ENCODE measurements at regions not wholly inside any gene's neighbourhood (a gene's known extent, or its start where the extent isn't known, plus 50 kb on each side); places are given as distances from the start of the nearest gene placed in this dataset.

GRCh38 chr12:85504164-85504563 is 224.1 kb downstream of the ALX1 start:
- Mint-ChIP-seq H3K27ac (no peak overlapping the region), H3K9me3 (ENCODE audit: low read depth) (peaks cover 10% of the 10 kb centered on the region), H3K4me3 (no peak overlapping the region), H3K4me1 (no peaks in the 10 kb centered on the region), H3K36me3 (no peaks in the 10 kb centered on the region), H3K27me3 (no peaks in the 10 kb centered on the region)
- DNase-seq, result no peak
- CTCF ChIA-PET, result no interaction called here
- ATAC-seq, result no peak

DNA sequence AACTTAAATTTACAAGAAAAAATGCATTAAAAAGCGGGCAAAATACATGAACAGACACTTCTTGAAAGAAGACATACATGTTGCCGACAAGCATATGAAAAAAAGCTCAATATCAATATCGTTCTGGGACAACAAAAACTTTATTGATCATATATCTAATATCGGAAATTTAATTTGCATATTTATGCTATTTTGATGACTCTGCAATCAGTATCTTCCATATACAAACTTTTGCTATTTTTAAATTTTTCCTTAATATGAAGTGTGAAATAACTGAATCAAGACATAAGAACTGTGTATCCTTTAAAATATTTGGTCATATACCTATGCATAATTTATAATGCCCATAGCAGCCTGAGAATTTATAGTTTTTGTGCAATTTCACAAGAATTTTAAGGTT is 224.6 kb downstream of the ALX1 start:
- H3K27me3 Mint-ChIP-seq, result no peaks in the 10 kb centered on the region
- CTCF ChIA-PET, result no interaction called here
- no peaks in the 10 kb centered on the region for H3K36me3 Mint-ChIP-seq
- H3K4me3 Mint-ChIP-seq, result no peak overlapping the region
- ATAC-seq (no peak), DNase-seq (no peak)
- H3K4me1 Mint-ChIP-seq, result peaks cover 1% of the 10 kb centered on the region
- no peak overlapping the region for H3K27ac Mint-ChIP-seq
- H3K9me3 Mint-ChIP-seq (ENCODE audit: low read depth), result peaks cover 10% of the 10 kb centered on the region

- H3K9me3 Mint-ChIP-seq (ENCODE audit: low read depth), result peaks cover 5% of the 10 kb centered on the region
- peaks cover 5% of the 10 kb centered on the region for H3K4me1 Mint-ChIP-seq
- no peaks in the 10 kb centered on the region for H3K27me3 Mint-ChIP-seq
- DNase-seq (no peak), ATAC-seq (no peak)
- CTCF ChIA-PET, result no interaction called here
- H3K36me3 Mint-ChIP-seq, result no peaks in the 10 kb centered on the region
- H3K27ac Mint-ChIP-seq, result no peak overlapping the region
- H3K4me3 Mint-ChIP-seq, result no peak overlapping the region
These were observed 227.4 kb downstream of the ALX1 start for GRCh38 chr12:85507456-85507855.

DNA sequence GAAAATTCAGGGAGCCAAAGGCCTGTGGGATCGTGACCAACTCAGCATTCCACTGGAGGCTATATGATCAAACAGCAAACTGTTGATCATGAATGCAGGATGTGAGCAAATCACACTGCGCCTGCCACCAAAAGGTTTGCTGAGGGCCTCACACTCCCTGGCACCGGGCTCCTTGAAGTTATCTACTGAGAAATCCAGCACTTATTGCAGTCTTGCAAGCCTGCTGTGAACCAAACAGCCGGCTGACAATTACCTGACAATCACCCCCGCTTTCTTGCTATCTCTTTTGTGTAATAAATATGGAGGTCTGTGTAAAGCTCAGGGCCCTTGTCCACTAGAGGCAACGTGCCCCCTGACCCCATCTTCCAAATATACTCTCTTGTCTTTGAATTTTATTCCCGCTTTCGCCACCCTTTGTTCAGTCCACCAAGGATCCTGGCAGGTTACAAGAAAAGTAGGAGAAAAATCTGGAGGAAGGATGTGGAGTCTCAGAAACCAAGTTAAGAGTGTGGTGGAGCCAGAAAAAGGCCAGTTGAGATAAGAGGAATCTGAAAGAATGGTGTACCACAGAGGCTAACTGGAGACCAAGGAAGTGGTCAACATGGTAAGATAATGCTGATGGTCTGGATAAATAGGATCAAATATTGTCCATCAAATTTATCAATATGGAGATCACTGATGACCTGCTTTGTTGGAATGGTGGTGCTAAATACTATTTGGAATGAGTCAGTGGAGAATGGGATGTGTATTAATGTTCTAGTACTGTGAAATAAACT is 229.2 kb downstream of the ALX1 start:
- Mint-ChIP-seq H3K4me1 (peaks cover 5% of the 10 kb centered on the region), H3K27ac (no peak overlapping the region), H3K4me3 (no peak overlapping the region), H3K27me3 (no peaks in the 10 kb centered on the region), H3K36me3 (no peaks in the 10 kb centered on the region), H3K9me3 (ENCODE audit: low read depth) (peaks cover 5% of the 10 kb centered on the region)
- DNase-seq, result no peak
- no peak for ATAC-seq
- CTCF ChIA-PET, result no interaction called here

- no peaks in the 10 kb centered on the region for H3K36me3 Mint-ChIP-seq
- peaks cover 5% of the 10 kb centered on the region for H3K9me3 Mint-ChIP-seq (ENCODE audit: low read depth)
- H3K27me3 Mint-ChIP-seq, result no peaks in the 10 kb centered on the region
- DNase-seq (no peak), ATAC-seq (no peak)
- H3K27ac Mint-ChIP-seq, result no peak overlapping the region
- CTCF ChIA-PET, result no interaction called here
- no peak overlapping the region for H3K4me3 Mint-ChIP-seq
- peaks cover 5% of the 10 kb centered on the region for H3K4me1 Mint-ChIP-seq
These were observed 229.8 kb downstream of the ALX1 start for GRCh38 chr12:85509857-85510256.

GRCh38 chr12:85516039-85516438 is 236.0 kb downstream of the ALX1 start:
- ATAC-seq, result no peak
- DNase-seq, result no peak
- peaks cover 2% of the 10 kb centered on the region for H3K9me3 Mint-ChIP-seq (ENCODE audit: low read depth)
- no peak overlapping the region for H3K4me3 Mint-ChIP-seq
- CTCF ChIA-PET, result no interaction called here
- H3K27ac Mint-ChIP-seq, result no peak overlapping the region
- no peaks in the 10 kb centered on the region for H3K27me3 Mint-ChIP-seq
- H3K4me1 Mint-ChIP-seq, result no peaks in the 10 kb centered on the region
- no peaks in the 10 kb centered on the region for H3K36me3 Mint-ChIP-seq

GRCh38 chr12:85516667-85517325 is 236.8 kb downstream of the ALX1 start:
- Mint-ChIP-seq H3K36me3 (no peaks in the 10 kb centered on the region), H3K4me1 (no peaks in the 10 kb centered on the region), H3K27me3 (no peaks in the 10 kb centered on the region), H3K4me3 (no peak overlapping the region), H3K9me3 (ENCODE audit: low read depth) (peaks cover 4% of the 10 kb centered on the region), H3K27ac (no peak overlapping the region)
- DNase-seq (no peak), ATAC-seq (no peak)
- CTCF ChIA-PET, result no interaction called here

DNA sequence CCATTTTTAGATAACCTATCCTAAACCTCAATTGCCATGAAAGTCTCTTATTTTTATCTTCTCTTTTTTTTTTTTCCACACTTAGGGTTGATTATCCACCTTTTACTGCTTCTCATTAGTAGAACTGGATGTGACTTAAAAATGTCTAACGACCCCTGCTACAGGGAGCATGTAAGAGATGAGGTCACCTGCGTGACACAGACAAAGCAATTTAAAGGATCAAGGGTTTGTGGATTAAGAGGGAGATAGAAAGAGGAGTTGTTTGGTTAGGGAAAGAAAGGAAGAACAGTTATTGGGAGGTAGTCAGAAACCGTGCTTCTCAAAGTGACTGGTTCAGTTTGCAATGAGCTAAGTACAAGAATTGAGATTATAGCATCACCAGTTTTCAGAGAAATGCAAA is 239.1 kb downstream of the ALX1 start:
- Mint-ChIP-seq H3K36me3 (no peaks in the 10 kb centered on the region), H3K9me3 (ENCODE audit: low read depth) (peaks cover 4% of the 10 kb centered on the region), H3K27me3 (no peaks in the 10 kb centered on the region), H3K27ac (no peak overlapping the region), H3K4me1 (no peaks in the 10 kb centered on the region), H3K4me3 (no peak overlapping the region)
- no peak for DNase-seq
- ATAC-seq, result no peak
- CTCF ChIA-PET, result no interaction called here

DNA sequence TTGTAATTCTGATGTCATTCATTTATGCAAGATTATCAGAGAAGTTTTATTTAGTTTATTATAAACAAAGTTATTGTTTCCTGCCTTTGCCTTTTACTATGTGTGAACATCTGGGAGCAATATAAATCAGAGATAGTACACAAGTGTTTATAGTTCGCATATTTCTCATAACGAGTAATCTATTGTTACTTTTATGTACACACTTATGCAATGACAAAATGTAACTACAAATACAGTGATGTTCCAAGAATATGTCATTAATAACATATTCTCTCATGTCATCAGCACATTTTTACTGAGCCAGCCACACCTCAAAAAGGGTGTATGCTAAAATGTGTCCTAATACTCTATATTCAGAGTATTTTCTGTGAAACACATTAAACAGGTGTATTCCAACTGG is 243.2 kb downstream of the ALX1 start:
- H3K4me1 Mint-ChIP-seq, result no peaks in the 10 kb centered on the region
- H3K36me3 Mint-ChIP-seq, result no peaks in the 10 kb centered on the region
- peaks cover 12% of the 10 kb centered on the region for H3K9me3 Mint-ChIP-seq (ENCODE audit: low read depth)
- CTCF ChIA-PET, result no interaction called here
- H3K27me3 Mint-ChIP-seq, result no peaks in the 10 kb centered on the region
- ATAC-seq (no peak), DNase-seq (no peak)
- H3K4me3 Mint-ChIP-seq, result no peak overlapping the region
- H3K27ac Mint-ChIP-seq, result no peak overlapping the region

GRCh38 chr12:85527192-85527591 is 247.2 kb downstream of the ALX1 start:
- CTCF ChIA-PET, result no interaction called here
- H3K27me3 Mint-ChIP-seq, result no peaks in the 10 kb centered on the region

GRCh38 chr12:85529896-85530295 is 249.9 kb downstream of the ALX1 start:
- DNase-seq, result no peak
- no peak for ATAC-seq
- no peak overlapping the region for H3K27ac Mint-ChIP-seq
- H3K36me3 Mint-ChIP-seq, result no peaks in the 10 kb centered on the region
- no peaks in the 10 kb centered on the region for H3K27me3 Mint-ChIP-seq
- CTCF ChIA-PET, result no interaction called here
- no peaks in the 10 kb centered on the region for H3K4me1 Mint-ChIP-seq
- no peak overlapping the region for H3K4me3 Mint-ChIP-seq
- peaks cover 8% of the 10 kb centered on the region for H3K9me3 Mint-ChIP-seq (ENCODE audit: low read depth)

More at GRCh38 chr12:85527192-85527591, 247.2 kb downstream of the ALX1 start:
- no peaks in the 10 kb centered on the region for H3K4me1 Mint-ChIP-seq
- DNase-seq (no peak), ATAC-seq (no peak)
- H3K27ac Mint-ChIP-seq, result no peak overlapping the region
- H3K36me3 Mint-ChIP-seq, result no peaks in the 10 kb centered on the region
- peaks cover 8% of the 10 kb centered on the region for H3K9me3 Mint-ChIP-seq (ENCODE audit: low read depth)
- no peak overlapping the region for H3K4me3 Mint-ChIP-seq

- Mint-ChIP-seq H3K27ac (no peak overlapping the region), H3K27me3 (no peaks in the 10 kb centered on the region), H3K4me3 (no peak overlapping the region), H3K9me3 (ENCODE audit: low read depth) (peaks cover 5% of the 10 kb centered on the region), H3K36me3 (no peaks in the 10 kb centered on the region), H3K4me1 (no peaks in the 10 kb centered on the region)
- ATAC-seq (no peak), DNase-seq (no peak)
- CTCF ChIA-PET, result no interaction called here
These were observed 250.4 kb downstream of the ALX1 start for GRCh38 chr12:85530456-85530855.

- CTCF ChIA-PET, result no interaction called here
- Mint-ChIP-seq H3K36me3 (no peaks in the 10 kb centered on the region), H3K9me3 (ENCODE audit: low read depth) (peaks cover 5% of the 10 kb centered on the region), H3K27ac (no peak overlapping the region), H3K4me1 (no peaks in the 10 kb centered on the region), H3K27me3 (no peaks in the 10 kb centered on the region), H3K4me3 (no peak overlapping the region)
- ATAC-seq (no peak), DNase-seq (no peak)
These were observed 251.3 kb downstream of the ALX1 start for GRCh38 chr12:85531341-85531740.

DNA sequence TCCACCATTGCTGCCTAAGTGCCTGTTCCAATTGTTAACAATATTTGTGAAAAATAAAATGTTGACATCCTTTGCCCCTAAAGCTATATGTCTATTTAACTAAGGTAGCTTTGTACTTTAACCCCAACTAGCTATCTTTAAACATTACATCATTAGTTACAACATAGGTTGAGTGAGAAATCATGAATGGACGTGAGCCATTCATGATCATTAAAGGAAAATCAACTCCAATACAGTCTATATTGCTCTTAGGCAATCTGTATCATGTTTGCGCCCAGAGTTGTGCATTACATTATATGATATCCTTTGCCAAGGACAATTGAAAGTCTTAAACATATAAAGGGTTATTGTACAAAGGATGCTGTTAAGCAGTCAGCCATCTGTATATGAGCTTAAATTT is 269.6 kb downstream of the ALX1 start:
- Mint-ChIP-seq H3K36me3 (no peaks in the 10 kb centered on the region), H3K4me3 (no peak overlapping the region), H3K9me3 (ENCODE audit: low read depth) (peaks cover 4% of the 10 kb centered on the region), H3K4me1 (no peaks in the 10 kb centered on the region), H3K27ac (no peak overlapping the region), H3K27me3 (no peaks in the 10 kb centered on the region)
- CTCF ChIA-PET, result no interaction called here
- DNase-seq (no peak), ATAC-seq (no peak)
